Right lobe of liver (tissue), 4 donors: ENCODE measurements at regions not wholly inside any gene's neighbourhood (a gene's known extent, or its start where the extent isn't known, plus 50 kb on each side); places are given as distances from the start of the nearest gene placed in this dataset.

Experiments used
- POLR2A ChIP-seq: fragments of 450-650 bp; IDR thresholded peaks from one replicate; pipeline ENCODE4 v1.6.1; 2017; ENCODE audit warnings: antibody characterized with exemption, mild to moderate bottlenecking
- TF ChIP-seq, protein P1 (sequence below), 4 donors: fragments of 200-600 bp in 3 of 4; fragments of 450-650 bp in 1 of 4; IDR thresholded peaks; one replicate each; pipeline versions ENCODE4 v1.5.1 to v1.8.0; 2016 to 2022; ENCODE audit warnings: antibody characterized with exemption in 4 of 4, mild to moderate bottlenecking in 2 of 4
- donor health status: DM: no; HTN: no; CAD: no.
- donor health status: DM: no; HTN: no; CAD: no.
- donor health status: DM: no; HTN: yes; CAD: no.

DNA sequence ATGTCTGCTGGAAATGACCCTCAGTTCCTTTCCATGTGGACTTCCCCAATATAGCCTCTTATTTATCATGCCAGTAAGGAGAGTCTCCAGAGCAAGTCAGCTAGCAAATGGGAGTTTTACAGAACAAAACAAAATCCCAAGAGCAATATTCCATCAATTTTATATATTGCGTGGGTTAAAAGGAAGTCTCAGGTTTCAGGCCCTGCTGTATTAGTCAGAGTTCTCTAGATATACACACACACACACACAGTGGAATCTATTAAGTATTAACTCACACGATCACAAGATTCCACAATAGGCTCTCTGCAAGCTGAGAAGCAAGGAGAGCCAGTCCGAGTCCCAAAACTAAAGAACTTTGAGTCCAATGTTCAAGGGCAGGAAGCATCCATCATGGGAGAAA lies 102.8 kb upstream of the MAP2 start:
- TF ChIP-seq, protein P1, sequence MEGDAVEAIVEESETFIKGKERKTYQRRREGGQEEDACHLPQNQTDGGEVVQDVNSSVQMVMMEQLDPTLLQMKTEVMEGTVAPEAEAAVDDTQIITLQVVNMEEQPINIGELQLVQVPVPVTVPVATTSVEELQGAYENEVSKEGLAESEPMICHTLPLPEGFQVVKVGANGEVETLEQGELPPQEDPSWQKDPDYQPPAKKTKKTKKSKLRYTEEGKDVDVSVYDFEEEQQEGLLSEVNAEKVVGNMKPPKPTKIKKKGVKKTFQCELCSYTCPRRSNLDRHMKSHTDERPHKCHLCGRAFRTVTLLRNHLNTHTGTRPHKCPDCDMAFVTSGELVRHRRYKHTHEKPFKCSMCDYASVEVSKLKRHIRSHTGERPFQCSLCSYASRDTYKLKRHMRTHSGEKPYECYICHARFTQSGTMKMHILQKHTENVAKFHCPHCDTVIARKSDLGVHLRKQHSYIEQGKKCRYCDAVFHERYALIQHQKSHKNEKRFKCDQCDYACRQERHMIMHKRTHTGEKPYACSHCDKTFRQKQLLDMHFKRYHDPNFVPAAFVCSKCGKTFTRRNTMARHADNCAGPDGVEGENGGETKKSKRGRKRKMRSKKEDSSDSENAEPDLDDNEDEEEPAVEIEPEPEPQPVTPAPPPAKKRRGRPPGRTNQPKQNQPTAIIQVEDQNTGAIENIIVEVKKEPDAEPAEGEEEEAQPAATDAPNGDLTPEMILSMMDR (IDR thresholded peaks at IDR 0.05): no peak
- no peak for TF ChIP-seq POLR2A
